H1 (cell line): ENCODE measurements at regions not wholly inside any gene's neighbourhood (a gene's known extent, or its start where the extent isn't known, plus 50 kb on each side); places are given as distances from the start of the nearest gene placed in this dataset.

Source experiments
- ASH2L ChIP-seq: fragments of 200-600, 300-600 bp; sonication (generic); IDR thresholded peaks from one replicate; pipeline ENCODE4 v1.7.1; 2017; ENCODE audit warnings: low read length
- BCL11A ChIP-seq, 2 experiments: IDR thresholded peaks; one replicate each; pipeline ENCODE4 v1.6.1; 2011; ENCODE audit warnings: low read depth in 2 of 2, low read length in 2 of 2, mild to moderate bottlenecking in 2 of 2
- CBX5 ChIP-seq: fragments of 300-800, 300-1000 bp; sonication (generic); IDR thresholded peaks from 2 replicates; pipeline ENCODE4 v1.7.1; 2016; ENCODE audit warnings: antibody characterized with exemption, low read length, low read depth
- CTCF ChIP-seq, 3 experiments: IDR thresholded peaks; 1 replicate in 2 of 3; 2 replicates in 1 of 3; pipeline versions ENCODE4 v1.5.1 to v1.6.1; 2011; ENCODE audit warnings: low read length in 3 of 3, mild to moderate bottlenecking in 3 of 3, inconsistent platforms in 2 of 3, low read depth in 1 of 3, moderate library complexity in 1 of 3; ENCODE audit not compliant: insufficient read depth in 1 of 3; ENCODE audit errors: control extremely low read depth in 1 of 3
- HDAC6 ChIP-seq: IDR thresholded peaks from one replicate; pipeline ENCODE4 v1.7.1; 2012; ENCODE audit warnings: low read depth, mild to moderate bottlenecking, inconsistent platforms, low read length, moderate library complexity
- KDM4A ChIP-seq: IDR thresholded peaks from one replicate; pipeline ENCODE4 v1.7.1; 2012; ENCODE audit warnings: low read depth, mild to moderate bottlenecking, moderate library complexity, low read length, inconsistent platforms; ENCODE audit not compliant: severe bottlenecking
- MAFK ChIP-seq: IDR thresholded peaks from 2 replicates; pipeline ENCODE4 v1.6.1; 2012; ENCODE audit warnings: low read depth, mild to moderate bottlenecking, improper control_type of control experiment, low read length
- RAD21 ChIP-seq, 2 experiments: IDR thresholded peaks in 1 of 2; conservative IDR thresholded peaks in 1 of 2; 2 replicates each; pipeline ENCODE4 v1.6.1; 2011; ENCODE audit warnings: low read depth in 2 of 2, low read length in 2 of 2, improper control_type of control experiment in 1 of 2, inconsistent platforms in 1 of 2, mild to moderate bottlenecking in 1 of 2, moderate library complexity in 1 of 2
- RBBP5 ChIP-seq: IDR thresholded peaks from 2 replicates; pipeline ENCODE4 v1.7.1; 2012; ENCODE audit warnings: low read depth, mild to moderate bottlenecking, inconsistent platforms, low read length, moderate library complexity, borderline replicate concordance
- SP1 ChIP-seq: IDR thresholded peaks from 2 replicates; pipeline ENCODE4 v1.6.1; 2011; ENCODE audit warnings: low read depth, low read length
- SRF ChIP-seq: IDR thresholded peaks from 2 replicates; pipeline ENCODE4 v1.6.1; 2011; ENCODE audit warnings: mild to moderate bottlenecking, low read depth, low read length, moderate library complexity
- TAF1 ChIP-seq: IDR thresholded peaks from 2 replicates; pipeline ENCODE4 v1.6.1; 2011; ENCODE audit warnings: mild to moderate bottlenecking, low read depth, low read length
- TAF7 ChIP-seq: optimal IDR thresholded peaks from 2 replicates; pipeline ENCODE3; 2011; ENCODE audit warnings: low read depth, mild to moderate bottlenecking, inconsistent platforms, low read length, moderate library complexity, borderline replicate concordance
- YY1 ChIP-seq: IDR thresholded peaks from 2 replicates; pipeline ENCODE4 v1.6.1; 2011; ENCODE audit warnings: low read depth, mild to moderate bottlenecking, low read length
- ZNF274 ChIP-seq: IDR thresholded peaks from 2 replicates; pipeline ENCODE4 v1.7.0; 2012; ENCODE audit warnings: low read length, borderline replicate concordance; ENCODE audit errors: extremely low read depth

GRCh38 chr15:59917504-59918157 is 86.5 kb upstream of the FOXB1 start (continued):
- TF ChIP-seq TAF1, result no peak
- TF ChIP-seq ASH2L, result no peak
- no peak for TF ChIP-seq BCL11A (IDR thresholded peaks at IDR 0.05; ENCODE audit: low read depth in 2 of 2, low read length in 2 of 2)
- TF ChIP-seq SRF, result no peak
- no peak for TF ChIP-seq SP1
- TF ChIP-seq RBBP5, result no peak
- no peak for TF ChIP-seq HDAC6
- no peak for TF ChIP-seq CBX5
- TF ChIP-seq CTCF (IDR thresholded peaks at IDR 0.05; ENCODE audit: control extremely low read depth in 1 of 3, insufficient read depth in 1 of 3, low read depth in 1 of 3, low read length in 3 of 3), result peak; percentile 71 to 93 (median 83)
- TF ChIP-seq MAFK, result no peak
- TF ChIP-seq KDM4A, result no peak
- no peak for TF ChIP-seq ZNF274
- TF ChIP-seq YY1, result peak; percentile 67; the same call in 1 of the 2 replicates
- TF ChIP-seq TAF7, result no peak
- peak; percentile 89 to 95 for TF ChIP-seq RAD21 (IDR thresholded peaks at IDR 0.05 in 1 of 2, conservative IDR thresholded peaks at IDR 0.05 in 1 of 2; ENCODE audit: low read depth in 2 of 2, low read length in 2 of 2)
